NCI-H69 (cell line): ENCODE measurements at regions not wholly inside any gene's neighbourhood (a gene's known extent, or its start where the extent isn't known, plus 50 kb on each side); places are given as distances from the start of the nearest gene placed in this dataset.

Experiments
- DNase-seq: peaks from one replicate; lab custom pipeline; 2025; lab: John Stamatoyannopoulos, UW

DNA sequence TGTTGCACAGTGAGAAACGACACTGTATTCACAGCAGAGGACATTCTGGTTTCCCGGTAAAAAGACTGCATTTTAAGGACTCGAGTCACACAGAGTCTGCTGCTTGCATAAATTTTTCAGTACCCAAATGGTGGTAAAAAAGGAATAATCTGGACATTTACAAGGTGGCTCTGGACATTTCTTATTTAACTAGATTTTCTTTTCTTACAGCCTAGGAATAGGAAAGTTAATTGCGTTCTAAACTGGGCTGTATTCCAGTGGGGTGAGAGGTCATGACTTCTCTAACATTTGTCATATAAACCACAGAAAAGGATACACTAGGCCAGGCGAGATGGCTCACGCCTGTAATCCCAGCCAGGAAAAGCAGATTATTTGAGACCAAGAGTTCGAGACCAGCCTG is 237.5 kb upstream of the KLF6 start:
- no peak for DNase-seq

DNA sequence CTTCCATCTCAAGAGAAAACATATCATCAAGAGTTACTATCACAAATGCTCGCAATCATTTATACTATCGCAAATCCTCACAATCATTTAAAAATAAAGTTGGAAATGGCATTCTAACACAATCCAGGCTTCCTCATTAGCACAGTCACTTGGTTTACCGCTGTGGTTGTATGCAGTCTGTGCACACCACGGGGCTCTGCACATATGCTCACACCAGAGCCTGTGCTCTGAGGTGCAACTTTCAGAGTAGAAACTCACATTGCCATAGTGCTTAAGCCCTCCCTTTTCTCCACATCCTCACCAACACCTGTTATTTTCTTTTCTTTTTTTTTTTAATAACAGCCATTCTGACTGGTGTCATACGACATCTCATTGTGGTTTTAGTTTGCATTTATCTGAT is 235.6 kb upstream of the KLF6 start:
- DNase-seq = no peak

DNA sequence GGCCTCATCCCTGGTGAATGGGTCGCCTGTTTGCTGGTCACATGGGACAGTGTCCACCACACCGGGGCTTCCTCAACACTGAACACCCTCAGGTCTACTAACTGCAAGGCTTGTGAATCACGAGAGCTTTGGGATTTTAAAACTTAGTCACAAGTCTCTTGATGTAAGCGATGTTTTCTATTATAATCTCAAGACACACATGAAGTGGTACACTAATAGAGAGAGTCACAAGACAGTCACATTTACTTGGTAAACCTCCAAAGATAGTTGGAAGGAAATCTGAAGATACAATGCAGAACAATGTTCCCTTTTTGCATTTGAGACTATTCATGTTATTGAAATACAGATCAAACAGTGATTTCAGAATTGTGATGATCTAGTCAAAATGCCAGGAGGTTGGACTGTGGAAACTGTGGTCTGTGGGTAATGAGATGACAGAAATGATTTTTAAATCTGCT is 233.1 kb upstream of the KLF6 start:
- no peak for DNase-seq

DNA sequence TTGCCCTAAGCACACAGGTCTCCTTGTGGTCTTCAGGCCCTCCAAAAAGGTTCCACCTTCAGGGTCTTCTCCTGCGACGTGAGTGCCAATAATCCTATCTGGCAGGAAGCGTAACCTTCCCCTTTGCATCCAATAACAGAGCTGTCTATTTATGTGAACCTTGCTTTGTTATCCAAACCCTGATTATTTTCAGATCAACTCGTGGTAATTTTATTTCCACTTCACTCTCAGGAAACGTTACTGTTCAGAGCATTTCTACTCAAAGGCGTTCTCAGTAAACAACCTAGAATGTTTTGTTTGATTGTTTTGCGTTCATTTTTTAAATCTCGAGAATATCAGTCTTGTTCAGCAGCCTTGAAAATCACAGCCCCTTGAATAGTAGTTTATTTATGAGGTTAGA is 232.3 kb upstream of the KLF6 start:
- DNase-seq = no peak

DNA sequence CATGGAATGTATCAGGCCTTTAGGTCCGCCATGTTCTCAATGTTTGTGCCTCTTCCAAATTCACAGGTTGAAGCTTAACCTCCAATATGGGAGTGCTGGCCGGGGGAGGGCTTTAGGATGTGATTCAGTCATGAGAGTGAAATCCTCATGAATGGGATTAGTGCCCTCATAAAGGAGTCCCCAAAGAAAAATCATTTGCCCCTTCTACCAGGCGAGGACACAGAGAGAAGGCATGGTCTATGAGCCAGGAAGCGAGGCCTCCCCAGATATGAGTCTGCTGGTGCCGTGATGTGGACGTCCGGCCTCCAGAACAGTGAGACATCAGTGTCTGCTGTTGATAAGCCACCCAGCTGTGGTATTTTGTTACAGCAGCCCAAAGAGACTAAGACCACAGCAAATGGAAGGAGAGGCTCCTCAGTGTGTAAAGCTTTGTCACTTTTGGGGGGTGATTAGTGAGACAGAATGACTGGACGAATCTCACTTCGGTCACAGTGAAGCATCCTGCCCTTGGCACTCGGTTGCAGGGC is 231.3 kb upstream of the KLF6 start:
- DNase-seq = no peak

DNA sequence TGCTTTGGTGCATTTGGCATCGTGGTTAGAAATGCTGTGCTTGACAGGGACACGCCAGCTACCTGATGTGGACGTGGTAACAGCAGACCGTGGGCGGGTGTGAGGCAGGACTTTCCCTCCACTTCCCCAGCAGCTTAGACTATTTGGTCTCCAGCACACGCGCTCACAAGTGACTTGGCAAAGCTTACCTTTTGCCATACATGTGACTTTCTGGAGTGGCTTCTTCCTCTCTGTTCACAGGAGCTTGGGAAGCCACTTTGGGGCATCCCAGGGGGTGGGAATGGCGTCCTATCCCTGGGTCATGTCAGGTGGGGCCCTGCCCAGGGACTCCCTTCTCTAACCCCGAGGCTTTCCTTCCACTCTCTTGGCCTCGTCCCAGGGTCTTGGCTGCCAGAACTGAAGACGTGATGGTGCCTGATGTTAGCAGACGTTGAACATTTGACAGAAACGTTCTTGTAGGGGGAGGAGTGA is 228.7 kb upstream of the KLF6 start:
- no peak for DNase-seq

DNA sequence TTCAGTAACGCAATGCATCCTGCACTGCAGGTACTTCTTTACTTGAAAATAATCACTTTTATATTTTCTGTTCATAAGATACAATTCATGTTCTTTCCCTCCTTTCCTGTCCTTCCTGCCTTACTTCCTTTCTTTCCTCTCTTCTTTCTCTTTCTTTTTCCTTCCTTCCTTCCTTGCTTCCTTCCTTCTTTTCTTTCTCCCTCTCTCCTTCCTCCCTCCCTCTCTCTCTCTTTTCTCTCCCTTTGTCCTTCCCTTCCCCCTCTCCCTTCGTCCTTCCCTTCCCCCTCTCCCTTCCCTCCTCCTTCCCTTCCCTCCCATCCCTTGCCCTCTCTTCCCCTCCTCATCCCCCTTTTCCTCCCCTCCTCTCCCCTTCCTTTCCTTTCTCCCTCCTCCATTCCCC is 227.8 kb upstream of the KLF6 start:
- DNase-seq = no peak

DNA sequence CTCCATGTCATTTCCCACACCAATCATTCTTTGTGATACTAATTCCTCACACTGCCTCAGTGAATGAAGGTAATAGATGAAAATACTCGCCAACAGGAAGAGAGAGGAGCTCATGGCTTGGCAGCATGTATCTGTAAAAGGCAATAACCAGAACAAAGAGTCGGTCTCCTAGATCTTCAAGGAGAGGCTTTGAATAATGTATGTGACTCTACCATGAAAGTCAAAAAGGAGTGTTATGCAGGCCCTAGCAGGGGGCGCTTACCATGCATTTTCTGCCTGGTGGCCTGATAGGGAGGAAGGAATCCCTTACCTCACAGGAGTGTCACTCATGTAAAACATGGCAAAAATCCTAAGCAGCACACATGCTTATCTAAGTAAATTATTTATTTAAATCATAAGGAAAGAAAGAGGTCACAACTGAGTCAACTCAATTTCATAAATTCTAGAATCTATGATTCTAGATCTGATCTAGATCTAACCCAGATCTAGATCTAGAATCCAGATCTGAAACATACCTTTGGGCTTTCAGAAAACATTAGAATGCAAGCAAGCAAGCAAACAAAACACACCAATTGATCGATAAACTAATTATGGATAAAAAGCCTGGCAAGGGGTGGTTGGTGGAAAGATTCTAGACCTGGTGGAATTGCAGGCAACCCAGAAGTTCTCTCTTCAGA is 226.3 kb upstream of the KLF6 start:
- DNase-seq = no peak

DNA sequence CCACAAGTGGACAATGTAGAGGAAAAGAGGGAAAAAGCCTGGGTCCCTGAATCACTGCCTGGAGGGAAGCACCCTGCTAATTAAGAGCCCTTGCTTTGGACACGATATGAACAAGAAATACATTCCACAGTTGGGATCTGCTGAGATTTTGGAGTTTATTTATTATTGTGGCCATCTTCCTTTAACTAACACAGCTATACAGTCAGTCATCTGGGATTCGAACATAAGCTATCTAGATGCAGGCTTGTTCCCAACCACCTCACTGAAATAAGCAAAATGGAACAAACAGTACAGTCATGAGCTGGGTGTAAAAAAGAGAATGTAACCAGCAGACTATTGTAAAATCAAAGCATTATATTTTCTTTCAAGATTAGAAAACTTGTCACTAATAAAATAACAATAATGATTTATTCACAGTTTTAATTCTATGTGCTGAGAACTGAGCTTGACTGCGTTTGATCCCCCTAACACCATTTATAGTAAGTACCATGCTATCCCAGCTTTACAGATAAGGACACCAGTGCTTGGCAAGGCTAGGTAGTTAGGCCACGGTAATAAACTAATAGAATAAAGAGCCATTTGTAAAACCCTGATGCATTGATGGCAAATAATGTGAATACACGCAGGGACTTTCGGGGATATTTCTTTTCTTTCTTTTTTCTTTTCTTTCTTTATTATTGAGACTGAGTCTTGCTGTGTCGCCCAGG is 223.8 kb upstream of the KLF6 start:
- DNase-seq = no peak

DNA sequence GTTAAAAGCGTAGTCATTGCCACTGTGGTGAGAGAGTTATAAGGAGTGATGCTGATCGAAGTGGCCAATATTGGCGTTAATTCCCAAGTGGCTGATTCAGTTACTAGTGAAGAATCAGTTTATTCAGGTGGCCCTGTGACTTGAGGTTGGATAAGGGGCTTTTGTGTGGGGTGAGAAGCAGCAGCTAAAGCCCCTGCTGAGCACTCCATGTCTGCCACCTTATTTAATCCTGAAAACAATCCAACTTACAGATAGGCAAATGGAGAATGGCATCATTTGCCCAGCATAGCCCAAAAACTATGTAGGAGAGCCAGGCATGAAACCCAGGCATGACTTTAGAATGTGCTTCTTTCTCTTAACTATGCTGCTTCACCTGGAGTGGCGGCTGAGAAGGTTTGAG is 222.8 kb upstream of the KLF6 start:
- no peak for DNase-seq

DNA sequence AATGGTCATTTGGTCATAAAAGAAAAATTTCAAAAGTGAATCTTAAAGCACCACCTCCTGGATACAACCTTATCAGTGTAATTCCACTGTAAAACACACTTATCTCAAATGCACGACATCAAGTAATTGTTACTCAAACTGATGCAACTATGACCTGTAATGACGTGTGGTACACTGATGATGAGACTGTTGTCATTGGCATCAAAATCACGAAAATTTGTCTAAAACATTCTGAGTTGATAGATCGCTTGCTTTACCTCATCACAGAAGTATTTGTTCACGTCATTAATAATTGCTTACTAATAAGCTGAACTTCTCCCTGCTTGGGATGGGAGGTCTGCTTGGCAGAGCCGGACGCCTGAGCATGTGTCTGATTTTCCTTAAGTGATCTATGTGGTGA is 221.8 kb upstream of the KLF6 start:
- DNase-seq = no peak

DNA sequence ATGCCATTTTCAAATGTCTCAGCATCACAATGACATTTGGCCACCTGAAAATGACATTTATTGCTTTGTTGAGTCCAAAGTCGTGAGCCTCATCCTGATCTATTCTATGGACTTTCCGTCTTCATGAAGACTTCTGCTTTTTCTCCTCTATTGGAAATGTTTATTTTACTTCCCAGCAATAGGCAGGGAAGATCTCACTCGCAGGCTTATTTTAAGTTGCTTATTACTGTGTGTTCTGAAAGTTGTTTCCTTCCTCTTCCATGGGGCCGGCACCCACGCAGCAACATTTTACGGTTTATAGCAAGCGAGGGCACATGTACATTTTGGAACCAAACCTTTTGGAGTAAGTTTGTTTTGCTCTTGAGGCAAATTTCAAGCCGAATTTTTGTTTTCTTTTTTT is 221.0 kb upstream of the KLF6 start:
- no peak for DNase-seq

DNA sequence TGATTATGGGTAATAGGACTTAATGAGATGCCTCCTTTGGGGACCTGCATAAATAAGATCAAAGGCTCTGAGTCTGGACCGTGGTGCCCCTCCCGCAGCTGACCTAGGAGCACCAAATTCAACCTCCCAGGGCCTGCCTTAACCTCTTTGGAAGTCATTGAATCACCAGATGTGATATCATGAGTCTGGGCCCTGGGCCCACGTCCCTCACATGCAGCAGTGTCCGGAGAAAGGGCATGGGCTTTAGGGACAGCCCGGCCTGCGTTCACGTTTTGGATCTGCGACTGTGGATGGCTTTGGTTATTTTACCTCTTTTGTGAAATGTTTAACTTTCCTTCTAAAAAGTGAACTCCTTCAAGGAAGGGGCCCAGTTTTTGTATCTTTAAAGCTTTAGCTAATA is 220.0 kb upstream of the KLF6 start:
- DNase-seq = no peak

DNA sequence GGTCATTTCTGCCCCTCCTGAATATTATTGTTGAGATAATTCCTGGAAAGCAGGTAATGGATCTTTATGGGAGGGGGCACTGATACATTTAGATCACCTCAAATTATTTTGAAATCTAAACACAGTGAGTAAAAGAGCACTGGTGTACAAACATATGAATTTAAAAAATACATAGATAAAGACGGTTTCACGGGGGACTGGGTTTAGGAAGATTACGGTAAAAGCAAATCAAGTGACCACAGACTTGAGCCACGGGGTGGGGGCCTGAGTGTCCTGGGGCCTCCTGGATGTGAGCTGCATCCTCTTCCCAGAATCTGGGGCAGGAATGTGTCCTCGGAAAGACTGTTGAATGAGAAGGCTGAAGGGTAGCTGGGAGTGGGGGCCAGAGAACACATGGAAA is 219.1 kb upstream of the KLF6 start:
- DNase-seq = no peak

DNA sequence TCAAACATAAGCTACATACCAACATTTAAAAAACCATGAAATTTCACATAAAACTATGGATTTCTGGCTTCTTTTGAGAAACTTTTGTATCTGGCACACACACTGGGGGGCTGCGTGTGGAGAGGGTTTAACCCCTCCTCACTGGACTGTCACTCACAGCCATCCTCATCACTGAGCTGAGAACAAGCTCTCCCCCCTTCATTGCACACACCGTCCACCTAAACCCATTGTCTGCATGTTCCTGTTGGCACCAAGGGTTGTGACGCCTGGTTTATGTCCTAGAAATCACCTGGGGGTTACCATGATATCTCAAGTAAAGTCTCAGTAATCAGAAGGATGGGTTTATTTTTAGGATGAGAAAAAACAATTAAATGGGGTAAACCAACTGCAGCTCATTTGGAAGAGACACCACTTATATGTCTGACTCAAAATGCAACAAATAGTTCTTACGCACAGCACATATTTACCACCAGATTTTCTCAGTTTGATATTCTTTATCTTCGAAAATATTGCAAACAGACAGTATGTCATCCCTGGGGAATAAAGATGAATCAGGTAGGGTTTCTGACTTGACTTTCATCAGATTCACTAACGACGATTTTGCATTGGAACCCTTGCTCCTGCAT is 218.5 kb upstream of the KLF6 start:
- DNase-seq = no peak

DNA sequence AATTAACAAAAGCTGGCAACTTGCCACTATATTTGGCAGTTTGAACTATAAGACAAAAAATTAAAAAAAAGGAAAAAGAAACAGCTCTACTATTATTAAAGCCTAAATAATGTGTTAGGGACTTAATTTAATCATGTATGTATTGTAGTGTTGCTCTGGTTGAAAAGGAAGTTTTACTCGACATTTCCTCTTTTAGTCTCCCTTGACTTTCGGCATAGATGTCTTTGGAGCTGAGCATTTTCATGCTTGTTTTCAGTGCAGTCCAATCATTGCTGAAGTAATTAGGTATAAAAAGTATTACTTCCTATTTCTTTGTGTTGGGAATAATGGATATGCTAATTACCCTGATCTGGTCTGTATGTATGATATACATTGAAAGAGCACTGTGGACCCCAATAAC is 216.8 kb upstream of the KLF6 start:
- DNase-seq = no peak

DNA sequence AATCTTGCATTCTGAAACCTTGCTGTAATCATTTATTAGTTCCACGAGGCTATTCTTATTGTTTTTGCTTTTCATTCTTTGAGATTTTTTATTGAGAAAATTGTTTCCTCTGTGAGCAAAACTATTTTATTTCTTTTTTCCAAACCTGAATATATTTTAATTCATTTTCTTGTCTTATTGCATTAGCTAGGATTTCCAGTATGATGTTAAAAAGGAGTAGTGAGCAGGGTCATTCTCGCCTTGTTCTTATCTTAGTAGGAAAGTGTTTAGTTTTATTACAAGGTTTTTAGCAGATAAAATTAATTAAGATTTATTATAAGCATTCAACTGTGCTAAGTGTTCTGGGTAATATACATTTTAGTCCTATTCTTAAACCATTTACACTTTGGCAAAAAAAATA is 214.6 kb upstream of the KLF6 start:
- DNase-seq = no peak

DNA sequence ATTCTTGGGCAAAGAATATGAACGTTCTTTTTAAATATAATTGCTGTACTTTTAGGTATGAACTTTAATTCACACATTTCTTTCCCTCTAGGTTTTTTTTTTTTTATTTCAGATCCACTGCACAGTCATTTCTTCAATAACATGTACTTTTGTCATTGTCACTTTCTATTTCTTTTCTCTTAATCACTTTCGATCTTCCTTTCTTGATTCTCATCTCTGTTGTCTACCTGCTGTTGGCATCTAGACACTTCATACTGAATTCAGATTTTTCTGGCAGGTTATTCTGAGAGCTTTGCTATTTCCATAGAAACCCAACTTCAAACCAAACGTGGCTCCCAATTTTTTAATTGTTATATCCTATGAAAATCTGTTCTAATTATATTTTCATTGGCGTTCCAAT is 211.7 kb upstream of the KLF6 start:
- no peak for DNase-seq

DNA sequence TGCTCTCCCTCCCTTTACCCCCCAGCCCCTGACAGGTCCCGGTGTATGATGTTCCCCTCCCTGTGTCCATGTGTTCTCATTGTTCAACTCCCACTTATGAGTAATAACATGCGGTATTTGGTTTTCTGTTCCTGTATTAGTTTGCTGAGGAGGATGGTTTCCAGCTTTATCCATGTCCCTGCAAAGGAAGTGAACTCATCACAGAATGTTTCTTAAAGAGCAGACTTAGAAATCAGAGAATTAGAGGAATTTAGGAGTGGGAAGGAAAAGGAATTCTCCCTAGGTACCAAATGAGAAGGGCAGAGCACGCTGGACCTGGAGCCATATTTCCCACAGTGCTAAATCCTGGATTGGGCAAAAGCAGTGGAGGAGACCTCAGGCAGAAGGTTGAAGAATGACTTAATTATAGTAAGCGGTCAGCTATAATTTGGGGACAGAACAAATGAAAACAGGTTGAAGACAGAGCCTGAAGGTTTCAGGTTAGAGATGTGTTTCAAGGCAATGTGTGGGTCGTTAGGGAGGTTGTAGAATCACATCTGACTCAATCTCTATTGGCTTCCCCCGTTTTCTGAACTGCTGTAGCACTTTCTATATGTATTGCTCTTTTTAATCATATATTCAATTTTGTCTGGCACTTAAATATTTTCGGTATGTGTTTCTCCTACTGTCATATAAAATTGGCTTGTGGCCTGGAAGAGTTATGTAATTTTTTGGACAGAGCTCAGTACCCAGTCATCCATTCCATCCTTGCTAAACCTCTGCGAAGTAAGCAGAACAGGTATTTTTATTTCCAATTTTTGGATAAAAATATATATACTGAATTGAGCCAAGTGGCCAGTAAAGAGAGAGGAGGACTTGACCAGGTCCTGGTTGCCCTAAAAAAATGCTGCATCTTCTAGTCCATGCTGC is 210.5 kb upstream of the KLF6 start:
- DNase-seq = no peak

DNA sequence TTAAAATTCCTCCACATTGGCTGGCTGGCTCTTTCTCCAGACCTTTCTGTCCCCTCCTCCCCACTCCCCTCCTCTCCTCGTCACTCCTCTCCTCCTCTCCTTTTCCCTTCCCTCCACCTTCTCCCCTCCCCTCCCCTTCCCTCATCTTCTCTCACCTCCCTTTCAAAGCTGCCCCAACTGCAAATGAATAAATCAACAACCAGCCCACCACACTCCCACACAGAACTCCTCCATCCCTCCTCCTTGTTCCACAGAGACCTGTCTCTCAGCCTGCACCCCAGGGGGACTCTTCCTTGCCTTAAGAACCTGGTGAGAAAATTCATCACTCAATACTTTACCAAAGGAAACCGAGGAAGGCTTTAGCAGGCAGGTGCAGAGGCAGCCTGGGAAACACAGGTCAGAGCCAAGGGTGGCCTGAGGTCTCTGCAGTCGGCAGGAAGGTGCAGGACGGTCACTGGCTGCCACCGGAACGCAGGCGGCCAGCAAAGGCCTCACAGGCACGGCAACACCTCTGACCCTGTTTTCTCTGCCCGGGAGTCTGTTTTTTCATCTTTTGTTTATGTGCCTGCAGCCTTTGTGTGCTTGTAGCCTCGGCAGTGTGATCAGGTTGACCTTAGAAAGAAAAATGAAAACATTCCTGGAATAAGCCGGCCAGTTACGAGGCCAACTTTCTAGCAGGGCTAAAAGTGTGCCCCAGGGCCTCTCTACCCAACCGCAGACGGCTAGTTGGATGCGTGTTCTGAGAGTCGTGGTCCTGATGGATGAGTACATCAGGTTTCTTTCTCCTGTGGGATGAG is 207.6 kb upstream of the KLF6 start:
- DNase-seq = no peak

DNA sequence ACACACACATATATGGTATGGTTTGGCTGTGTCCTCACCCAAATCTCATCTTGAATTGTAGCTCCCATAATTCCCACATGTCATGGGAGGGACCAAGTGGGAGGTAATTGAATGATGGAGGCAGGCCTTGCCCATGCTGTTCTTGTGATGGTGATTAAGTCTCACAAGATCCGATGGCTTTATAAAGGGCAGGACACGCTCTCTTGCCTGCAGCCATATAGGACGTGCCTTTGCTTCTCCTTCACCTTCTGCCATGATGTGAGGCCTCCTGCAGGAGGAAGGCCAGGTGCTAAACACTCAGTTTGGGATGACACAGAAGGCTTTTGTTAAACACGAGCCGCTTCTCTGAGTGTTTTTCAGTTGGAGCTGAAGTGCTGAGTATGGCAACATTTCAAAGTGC is 205.3 kb upstream of the KLF6 start:
- no peak for DNase-seq
